Nephron progenitor cell (in vitro differentiated cells): ENCODE measurements at regions not wholly inside any gene's neighbourhood (a gene's known extent, or its start where the extent isn't known, plus 50 kb on each side); places are given as distances from the start of the nearest gene placed in this dataset.

Experiments used
- DNase-seq: peaks from one replicate; pipeline ENCODE4 v3.0.0; 2021
- H3K27ac Mint-ChIP-seq: 2 replicates; pipeline ENCODE4 v1.8.0; 2021; ENCODE audit warnings: mild to moderate bottlenecking, moderate library complexity, mixed read lengths
- H3K27me3 Mint-ChIP-seq: 2 replicates; pipeline ENCODE4 v1.8.0; 2021; ENCODE audit warnings: mild to moderate bottlenecking, low read depth, mixed read lengths; ENCODE audit not compliant: poor library complexity
- H3K36me3 Mint-ChIP-seq: 2 replicates; pipeline ENCODE4 v1.8.0; 2021; ENCODE audit warnings: low read depth, mixed read lengths
- H3K4me1 Mint-ChIP-seq: 2 replicates; pipeline ENCODE4 v1.8.0; 2021; ENCODE audit warnings: mixed read lengths
- H3K4me3 Mint-ChIP-seq: 2 replicates; pipeline ENCODE4 v1.8.0; 2021; ENCODE audit warnings: mild to moderate bottlenecking, moderate library complexity, mixed read lengths
- H3K9me3 Mint-ChIP-seq: 2 replicates; pipeline ENCODE4 v1.8.0; 2021; ENCODE audit warnings: mild to moderate bottlenecking, moderate library complexity, mixed read lengths
- TF ChIP-seq, protein P1 (sequence below): fragments of 200-600 bp; sonication (generic); IDR thresholded peaks from 2 replicates; pipeline ENCODE4 v1.5.0; 2021; ENCODE audit warnings: antibody characterized with exemption

DNA sequence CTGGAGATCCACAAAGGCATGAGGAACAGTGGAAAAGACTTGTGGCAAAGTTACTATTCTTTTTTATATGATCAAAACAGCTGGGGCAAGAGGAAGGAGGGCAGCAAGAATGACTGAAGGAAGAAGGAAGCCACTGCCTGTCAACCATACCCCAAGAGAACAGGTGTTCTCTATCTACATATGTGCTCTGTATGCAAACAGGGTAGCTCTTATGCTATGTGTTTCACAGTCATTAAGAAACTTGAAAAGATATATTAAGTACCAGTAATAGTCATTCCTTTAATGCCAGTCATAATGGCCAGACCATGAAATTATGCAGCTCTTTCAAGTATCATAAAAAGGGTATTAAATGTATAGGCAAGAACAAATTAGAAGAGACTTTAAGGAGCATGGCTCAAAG, 363.9 kb downstream of the KLHL13 start:
- Mint-ChIP-seq H3K27ac (no peak overlapping the region), H3K36me3 (no peaks in the 10 kb centered on the region), H3K27me3 (no peaks in the 10 kb centered on the region), H3K4me3 (no peak overlapping the region), H3K9me3 (peaks cover 10% of the 10 kb centered on the region), H3K4me1 (no peaks in the 10 kb centered on the region)
- TF ChIP-seq, protein P1, sequence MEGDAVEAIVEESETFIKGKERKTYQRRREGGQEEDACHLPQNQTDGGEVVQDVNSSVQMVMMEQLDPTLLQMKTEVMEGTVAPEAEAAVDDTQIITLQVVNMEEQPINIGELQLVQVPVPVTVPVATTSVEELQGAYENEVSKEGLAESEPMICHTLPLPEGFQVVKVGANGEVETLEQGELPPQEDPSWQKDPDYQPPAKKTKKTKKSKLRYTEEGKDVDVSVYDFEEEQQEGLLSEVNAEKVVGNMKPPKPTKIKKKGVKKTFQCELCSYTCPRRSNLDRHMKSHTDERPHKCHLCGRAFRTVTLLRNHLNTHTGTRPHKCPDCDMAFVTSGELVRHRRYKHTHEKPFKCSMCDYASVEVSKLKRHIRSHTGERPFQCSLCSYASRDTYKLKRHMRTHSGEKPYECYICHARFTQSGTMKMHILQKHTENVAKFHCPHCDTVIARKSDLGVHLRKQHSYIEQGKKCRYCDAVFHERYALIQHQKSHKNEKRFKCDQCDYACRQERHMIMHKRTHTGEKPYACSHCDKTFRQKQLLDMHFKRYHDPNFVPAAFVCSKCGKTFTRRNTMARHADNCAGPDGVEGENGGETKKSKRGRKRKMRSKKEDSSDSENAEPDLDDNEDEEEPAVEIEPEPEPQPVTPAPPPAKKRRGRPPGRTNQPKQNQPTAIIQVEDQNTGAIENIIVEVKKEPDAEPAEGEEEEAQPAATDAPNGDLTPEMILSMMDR: no peak
- DNase-seq: no peak

DNA sequence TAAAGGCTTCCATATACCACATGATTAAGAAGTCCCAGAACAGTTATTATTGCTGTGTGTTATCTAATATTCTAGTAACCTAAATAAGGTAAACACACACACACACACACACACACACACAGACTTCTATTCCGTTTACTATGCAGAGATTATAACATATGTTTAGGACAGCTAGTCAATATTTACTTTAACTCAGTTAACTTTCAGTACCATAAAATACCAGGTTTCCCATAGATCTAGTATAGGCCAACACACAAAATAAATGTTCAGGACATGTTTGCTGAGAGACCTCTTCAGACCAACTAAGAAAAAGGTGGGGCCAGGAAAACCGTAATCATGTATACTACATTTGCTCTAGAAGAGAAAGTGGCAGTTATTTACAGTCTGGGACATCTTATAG, 365.5 kb downstream of the KLHL13 start:
- Mint-ChIP-seq H3K4me3 (no peak overlapping the region), H3K36me3 (no peaks in the 10 kb centered on the region), H3K9me3 (peaks cover 21% of the 10 kb centered on the region), H3K27ac (no peak overlapping the region), H3K4me1 (no peaks in the 10 kb centered on the region), H3K27me3 (no peaks in the 10 kb centered on the region)
- no peak for DNase-seq
- TF ChIP-seq, protein P1: no peak

DNA sequence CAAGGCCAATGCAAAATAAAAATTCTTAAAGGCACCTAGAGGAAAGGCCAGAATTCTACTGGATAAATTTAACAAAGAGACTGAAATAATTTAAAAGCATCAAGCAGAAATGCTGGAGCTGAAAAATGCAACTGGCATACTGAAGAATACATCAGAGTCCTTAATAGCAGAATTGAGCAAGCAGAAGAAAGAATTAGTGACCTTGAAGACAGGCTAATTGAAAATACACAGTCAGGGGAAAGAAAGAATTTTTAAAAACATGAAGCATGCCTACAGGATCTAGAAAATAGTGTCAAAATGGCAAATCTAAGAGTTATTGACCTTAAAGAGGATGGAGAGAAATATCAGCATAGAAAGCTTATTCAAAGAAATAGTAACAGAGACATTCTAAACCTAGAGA, 371.7 kb downstream of the KLHL13 start:
- no peaks in the 10 kb centered on the region for H3K27me3 Mint-ChIP-seq
- H3K36me3 Mint-ChIP-seq: no peaks in the 10 kb centered on the region
- H3K27ac Mint-ChIP-seq: no peak overlapping the region
- H3K4me1 Mint-ChIP-seq: no peaks in the 10 kb centered on the region
- H3K9me3 Mint-ChIP-seq: peaks cover 55% of the 10 kb centered on the region
- DNase-seq: no peak
- H3K4me3 Mint-ChIP-seq: no peak overlapping the region
- TF ChIP-seq, protein P1: no peak

DNA sequence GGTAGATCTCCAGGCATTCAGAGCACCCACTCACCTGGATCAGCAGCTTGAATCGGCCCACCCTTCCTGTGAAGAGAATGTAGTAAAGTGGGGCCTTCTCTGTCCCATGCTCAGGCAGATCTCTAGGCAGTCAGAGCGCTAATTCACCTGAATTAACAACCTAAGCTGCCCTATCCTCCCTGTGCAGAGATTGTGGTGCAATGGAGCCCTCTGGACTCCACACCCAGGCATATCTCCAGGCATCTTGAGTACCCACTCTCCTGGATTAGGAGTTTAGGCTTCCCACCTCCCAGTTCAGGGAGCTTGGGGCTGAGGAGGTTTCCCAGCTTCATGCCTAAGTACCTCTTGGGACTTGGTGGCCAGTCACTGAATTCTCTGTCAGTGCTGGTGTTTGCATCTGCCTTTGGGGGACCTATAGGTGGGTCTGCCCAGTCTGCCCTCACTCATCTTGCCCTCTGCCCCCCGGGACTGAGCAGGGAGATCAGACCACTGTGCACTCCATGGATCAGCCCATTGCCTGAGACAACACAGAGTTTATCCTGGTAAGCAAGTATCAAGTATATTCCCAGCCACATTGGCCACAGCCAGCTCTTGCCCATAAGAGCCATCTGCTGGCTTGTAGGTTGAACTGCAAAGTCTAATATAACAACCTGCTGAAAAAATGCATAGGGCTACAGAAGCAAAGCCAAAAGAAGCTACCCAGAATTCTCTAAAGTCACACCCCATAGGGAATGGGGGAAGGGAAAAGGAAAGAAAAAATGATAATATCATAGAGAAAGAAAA, 372.9 kb downstream of the KLHL13 start:
- no peak overlapping the region for H3K4me3 Mint-ChIP-seq
- no peaks in the 10 kb centered on the region for H3K36me3 Mint-ChIP-seq
- H3K9me3 Mint-ChIP-seq: peaks cover 51% of the 10 kb centered on the region
- TF ChIP-seq, protein P1: peak; percentile 23
- H3K27ac Mint-ChIP-seq: no peak overlapping the region
- peak; percentile 2 for DNase-seq
- no peaks in the 10 kb centered on the region for H3K4me1 Mint-ChIP-seq
- no peaks in the 10 kb centered on the region for H3K27me3 Mint-ChIP-seq

DNA sequence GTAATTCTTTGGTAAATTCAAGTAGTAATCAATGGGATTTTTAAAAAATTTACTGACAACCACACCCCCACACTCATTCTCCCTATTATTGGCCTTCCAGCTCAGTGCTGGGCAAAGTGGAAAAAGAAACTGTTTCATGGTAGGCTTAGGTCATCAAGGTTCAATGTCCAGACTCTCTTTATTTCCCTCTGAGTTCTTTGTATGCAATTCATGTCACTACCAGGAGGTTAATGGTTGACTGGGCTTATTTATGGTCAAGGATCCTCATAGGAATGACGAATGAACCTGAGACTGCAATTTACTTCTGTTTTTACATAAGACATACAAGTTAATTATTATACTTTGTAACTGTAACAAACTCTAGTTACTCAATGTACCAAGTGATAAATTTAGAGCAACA, 403.2 kb downstream of the KLHL13 start:
- TF ChIP-seq, protein P1: no peak
- no peak for DNase-seq
- Mint-ChIP-seq H3K36me3 (no peaks in the 10 kb centered on the region), H3K27ac (no peak overlapping the region), H3K27me3 (peaks cover 2% of the 10 kb centered on the region), H3K4me1 (no peaks in the 10 kb centered on the region), H3K9me3 (peaks cover 16% of the 10 kb centered on the region), H3K4me3 (no peak overlapping the region)

DNA sequence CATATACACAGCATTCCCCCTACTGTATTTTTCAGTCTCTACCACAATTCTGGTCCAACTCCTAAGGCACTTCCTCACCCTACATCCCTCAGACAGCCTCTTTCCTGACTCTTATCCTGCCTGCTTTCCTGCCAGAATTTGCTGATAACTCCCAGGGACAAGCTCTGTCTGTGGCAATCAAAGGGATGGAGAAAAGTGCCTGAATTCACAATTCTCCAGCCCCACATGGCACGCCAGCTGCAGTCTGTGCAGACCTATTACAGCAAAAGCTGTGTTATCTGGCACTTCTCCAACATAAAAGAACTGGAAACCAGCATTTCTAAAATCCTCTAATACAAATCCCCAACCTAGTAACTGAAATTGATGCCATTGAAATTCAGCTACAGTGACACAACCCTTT, 404.8 kb downstream of the KLHL13 start:
- Mint-ChIP-seq H3K4me1 (no peaks in the 10 kb centered on the region), H3K27ac (no peak overlapping the region), H3K4me3 (no peak overlapping the region), H3K27me3 (peaks cover 5% of the 10 kb centered on the region), H3K36me3 (no peaks in the 10 kb centered on the region), H3K9me3 (peaks cover 20% of the 10 kb centered on the region)
- TF ChIP-seq, protein P1: no peak
- no peak for DNase-seq
